PFSK-1 (cell line): ENCODE measurements at regions not wholly inside any gene's neighbourhood (a gene's known extent, or its start where the extent isn't known, plus 50 kb on each side); places are given as distances from the start of the nearest gene placed in this dataset.

Source experiments
- POLR2AphosphoS5 ChIP-seq: IDR thresholded peaks from 2 replicates; pipeline ENCODE4 v1.6.1; 2012; ENCODE audit warnings: low read depth, mild to moderate bottlenecking, control low read depth, low read length, moderate library complexity
- SIN3A ChIP-seq: IDR thresholded peaks from 2 replicates; pipeline ENCODE4 v1.6.1; 2012; ENCODE audit warnings: mild to moderate bottlenecking, low read length, moderate library complexity, borderline replicate concordance; ENCODE audit not compliant: insufficient read depth
- TF ChIP-seq, protein P1 (sequence below), 2 experiments: IDR thresholded peaks; 2 replicates each; pipeline versions ENCODE4 v1.6.1 to v1.8.0; 2011 to 2012; ENCODE audit warnings: low read depth in 2 of 2, low read length in 2 of 2, control low read depth in 1 of 2, inconsistent platforms in 1 of 2, mild to moderate bottlenecking in 1 of 2, moderate library complexity in 1 of 2; ENCODE audit not compliant: insufficient read depth in 1 of 2

GRCh38 chr21:25079053-25079452, 528.2 kb downstream of the MRPL39 start:
- TF ChIP-seq, protein P1, sequence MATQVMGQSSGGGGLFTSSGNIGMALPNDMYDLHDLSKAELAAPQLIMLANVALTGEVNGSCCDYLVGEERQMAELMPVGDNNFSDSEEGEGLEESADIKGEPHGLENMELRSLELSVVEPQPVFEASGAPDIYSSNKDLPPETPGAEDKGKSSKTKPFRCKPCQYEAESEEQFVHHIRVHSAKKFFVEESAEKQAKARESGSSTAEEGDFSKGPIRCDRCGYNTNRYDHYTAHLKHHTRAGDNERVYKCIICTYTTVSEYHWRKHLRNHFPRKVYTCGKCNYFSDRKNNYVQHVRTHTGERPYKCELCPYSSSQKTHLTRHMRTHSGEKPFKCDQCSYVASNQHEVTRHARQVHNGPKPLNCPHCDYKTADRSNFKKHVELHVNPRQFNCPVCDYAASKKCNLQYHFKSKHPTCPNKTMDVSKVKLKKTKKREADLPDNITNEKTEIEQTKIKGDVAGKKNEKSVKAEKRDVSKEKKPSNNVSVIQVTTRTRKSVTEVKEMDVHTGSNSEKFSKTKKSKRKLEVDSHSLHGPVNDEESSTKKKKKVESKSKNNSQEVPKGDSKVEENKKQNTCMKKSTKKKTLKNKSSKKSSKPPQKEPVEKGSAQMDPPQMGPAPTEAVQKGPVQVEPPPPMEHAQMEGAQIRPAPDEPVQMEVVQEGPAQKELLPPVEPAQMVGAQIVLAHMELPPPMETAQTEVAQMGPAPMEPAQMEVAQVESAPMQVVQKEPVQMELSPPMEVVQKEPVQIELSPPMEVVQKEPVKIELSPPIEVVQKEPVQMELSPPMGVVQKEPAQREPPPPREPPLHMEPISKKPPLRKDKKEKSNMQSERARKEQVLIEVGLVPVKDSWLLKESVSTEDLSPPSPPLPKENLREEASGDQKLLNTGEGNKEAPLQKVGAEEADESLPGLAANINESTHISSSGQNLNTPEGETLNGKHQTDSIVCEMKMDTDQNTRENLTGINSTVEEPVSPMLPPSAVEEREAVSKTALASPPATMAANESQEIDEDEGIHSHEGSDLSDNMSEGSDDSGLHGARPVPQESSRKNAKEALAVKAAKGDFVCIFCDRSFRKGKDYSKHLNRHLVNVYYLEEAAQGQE (IDR thresholded peaks at IDR 0.05; ENCODE audit: insufficient read depth in 1 of 2, low read depth in 2 of 2, low read length in 2 of 2), result no peak
- TF ChIP-seq SIN3A (no peak), POLR2AphosphoS5 (no peak)
